Esophagus squamous epithelium (tissue), 5 donors: ENCODE measurements at regions not wholly inside any gene's neighbourhood (a gene's known extent, or its start where the extent isn't known, plus 50 kb on each side); places are given as distances from the start of the nearest gene placed in this dataset.

Source experiments
- DNase-seq: peaks from one replicate; lab custom pipeline; 2025; lab: John Stamatoyannopoulos, UW
- H3K27ac ChIP-seq, 4 donors: fragments of 200-600 bp; sonication (generic); one replicate each; pipeline ENCODE4 v1.5.1; 2016 to 2019; ENCODE audit warnings: mild to moderate bottlenecking in 1 of 4
- H3K27me3 ChIP-seq, 4 donors: fragments of 200-600 bp; sonication (generic); 1 replicate in 3 of 4; 2 replicates in 1 of 4; pipeline versions ENCODE4 v1.5.1 to v1.6.0; 2017 to 2021; ENCODE audit warnings: antibody characterized with exemption in 1 of 4
- H3K36me3 ChIP-seq, 3 donors: fragments of 200-600 bp; sonication (generic); one replicate each; pipeline ENCODE4 v1.5.1; 2016 to 2019
- H3K4me1 ChIP-seq, 3 donors: fragments of 200-600 bp; sonication (generic); one replicate each; pipeline ENCODE4 v1.5.1; 2017 to 2019
- H3K4me3 ChIP-seq, 4 donors: fragments of 200-600 bp; sonication (generic); 1 replicate in 3 of 4; 2 replicates in 1 of 4; pipeline ENCODE4 v1.5.1; 2016 to 2019; ENCODE audit warnings: mild to moderate bottlenecking in 2 of 4, moderate library complexity in 1 of 4
- H3K9me3 ChIP-seq, 3 donors: fragments of 200-600 bp; sonication (generic); one replicate each; pipeline ENCODE4 v1.5.1; 2016 to 2019
- CTCF ChIP-seq, 6 experiments: fragments of 450-650 bp in 4 of 6; fragments of 200-600 bp in 2 of 6; sonication (generic) in 2 of 6; IDR thresholded peaks; one replicate each; pipeline ENCODE4 v1.5.1; 2016 to 2019; ENCODE audit warnings: antibody characterized with exemption in 6 of 6, mild to moderate bottlenecking in 4 of 6, moderate library complexity in 4 of 6
- POLR2A ChIP-seq, 4 donors: fragments of 450-650 bp; IDR thresholded peaks; one replicate each; pipeline ENCODE4 v1.6.1; 2017; ENCODE audit warnings: antibody characterized with exemption in 4 of 4, mild to moderate bottlenecking in 4 of 4, moderate library complexity in 3 of 4
- WGBS, 2 donors: methylation state at CpG; one replicate each; pipeline ENCODE4 v1.1.5; 2018; 5-methylcytosine and 5-hydroxymethylcytosine counted together
- intact Hi-C: fragments of 100-400 bp; cut with DNase I; formaldehyde crosslinking; loops from one replicate; pipeline ENCODE4 v1.15.0; 2022
- donor health status: DM: yes; HTN: yes; CAD: no.

- Histone ChIP-seq H3K27me3 (no peaks in the 10 kb centered on the region), H3K9me3 (no peaks in the 10 kb centered on the region), H3K27ac (no peak overlapping the region), H3K4me1 (peaks cover 0 to 12% (median 0%) of the 10 kb centered on the region in 3 donors), H3K4me3 (no peak overlapping the region), H3K36me3 (no peaks in the 10 kb centered on the region)
- 44 to 86% methylated on average over 3 of the region's 3 CpGs for WGBS, 2 donors
- intact Hi-C loops: no loop called here
- no peak for TF ChIP-seq POLR2A (IDR thresholded peaks at IDR 0.05)
- no peak for TF ChIP-seq CTCF (IDR thresholded peaks at IDR 0.05)
- DNase-seq: no peak
Observed at GRCh38 chr12:18145924-18146323, 55.9 kb upstream of the RERGL start.

GRCh38 chr12:18141048-18141982 lies 51.3 kb upstream of the RERGL start:
- no peak for DNase-seq
- Histone ChIP-seq H3K4me3 (no peak overlapping the region), H3K4me1 (peaks cover 0 to 19% (median 0%) of the 10 kb centered on the region in 3 donors), H3K27ac (no peak overlapping the region), H3K27me3 (no peaks in the 10 kb centered on the region), H3K9me3 (no peaks in the 10 kb centered on the region), H3K36me3 (no peaks in the 10 kb centered on the region)
- no peak for TF ChIP-seq POLR2A (IDR thresholded peaks at IDR 0.05)
- no peak for TF ChIP-seq CTCF (IDR thresholded peaks at IDR 0.05)
- 25 to 39% methylated on average over 4 of the region's 4 CpGs for WGBS, 2 donors
- intact Hi-C loops: no loop called here

- DNase-seq: no peak
Observed at GRCh38 chr12:18139989-18140596, 50.1 kb upstream of the RERGL start.

More at GRCh38 chr12:18139989-18140596, 50.1 kb upstream of the RERGL start:
- WGBS, 2 donors: 3 to 6% methylated on average over 1 of the region's 1 CpG
- H3K27ac ChIP-seq: no peak overlapping the region
- H3K36me3 ChIP-seq: no peaks in the 10 kb centered on the region
- no peaks in the 10 kb centered on the region for H3K27me3 ChIP-seq
- peak; percentile 24 to 77 (median 62) for TF ChIP-seq CTCF (IDR thresholded peaks at IDR 0.05)
- TF ChIP-seq POLR2A (IDR thresholded peaks at IDR 0.05): no peak
- H3K4me1 ChIP-seq: peaks cover 0 to 19% (median 0%) of the 10 kb centered on the region in 3 donors
- intact Hi-C loops: no loop called here
- H3K9me3 ChIP-seq: no peaks in the 10 kb centered on the region
- no peak overlapping the region for H3K4me3 ChIP-seq
